K562 (cell line): ENCODE measurements at regions not wholly inside any gene's neighbourhood (a gene's known extent, or its start where the extent isn't known, plus 50 kb on each side); places are given as distances from the start of the nearest gene placed in this dataset.

Source experiments
- ATAC-seq: fragments of 200-7000 bp; cut with Tn5 transposase; 3 replicates; pipeline ENCODE4 v1.9.1; 2020; ENCODE audit warnings: moderate library complexity
- BruUV-seq: library from RNA; stranded (reverse); fragments of 400-500 nt; replicated peaks from 2 replicates; lab custom pipeline; 2021; lab: Mats Ljungman, UMichigan
- CTCF ChIA-PET: fragments of 300-600 bp; formaldehyde crosslinking; extraction: SDS; loops from one replicate; lab custom pipeline; 2021; ENCODE audit warnings: low intra/inter-chr PET ratio; lab: Yijun Ruan, JAX
- POLR2A ChIA-PET: fragments of 300-600, 350-650 bp; sonication (Branson Sonifier 250); formaldehyde crosslinking; extraction: SDS; loops from one replicate; lab custom pipeline; 2021; ENCODE audit warnings: antibody characterized with exemption, inconsistent platforms; lab: Yijun Ruan, JAX
- DNase-seq, 4 experiments: peaks; one replicate each; pipeline versions ENCODE4 v3.0.0 to v3.0.0-alpha.2; 2011 to 2018; ENCODE audit warnings: low spot score in 3 of 4, mixed read lengths in 3 of 4; ENCODE audit errors: extremely low read depth in 1 of 4
- FAIRE-seq: peaks from 2 replicates; lab custom pipeline; 2011; peaks lifted over from hg19 to GRCh38; lab: Jason Lieb, UNC
- H2AFZ ChIP-seq: 2 replicates; pipeline ENCODE4 v1.6.0; 2011; ENCODE audit warnings: low read depth, low read length, control low read depth, inconsistent platforms
- H3K27ac ChIP-seq: fragments of 200-600 bp; 3 replicates; pipeline ENCODE4 v1.8.0; 2011; ENCODE audit warnings: low read depth, mild to moderate bottlenecking, control low read depth, inconsistent platforms, low read length, moderate library complexity, mixed read lengths; ENCODE audit errors: extremely low read depth
- H3K27me3 ChIP-seq, 2 experiments: fragments of 300-600 bp in 1 of 2; 2 replicates in 1 of 2; 3 replicates in 1 of 2; pipeline versions ENCODE4 v1.6.0 to v1.8.0; 2011; ENCODE audit warnings: inconsistent platforms in 2 of 2, low read length in 2 of 2, mild to moderate bottlenecking in 1 of 2, mixed read lengths in 1 of 2, moderate library complexity in 1 of 2; ENCODE audit not compliant: control insufficient read depth in 2 of 2, insufficient read depth in 2 of 2
- H3K36me3 ChIP-seq: fragments of 300-600 bp; 3 replicates; pipeline ENCODE4 v1.8.0; 2011; ENCODE audit warnings: mild to moderate bottlenecking, low read length, inconsistent platforms; ENCODE audit not compliant: control insufficient read depth, insufficient read depth
- H3K4me1 ChIP-seq, 2 experiments: fragments of 200-600 bp in 1 of 2; replicated peaks in 1 of 2; 2 replicates in 1 of 2; 3 replicates in 1 of 2; pipeline versions ENCODE4 v1.5.1 to v1.8.0; 2011; ENCODE audit warnings: inconsistent platforms in 2 of 2, low read length in 2 of 2, mild to moderate bottlenecking in 1 of 2, mixed read lengths in 1 of 2, moderate library complexity in 1 of 2; ENCODE audit not compliant: control insufficient read depth in 2 of 2, insufficient read depth in 2 of 2
- H3K4me2 ChIP-seq: 2 replicates; pipeline ENCODE4 v1.6.1; 2011; ENCODE audit warnings: low read length, control low read depth, inconsistent platforms, mixed read lengths; ENCODE audit not compliant: insufficient read depth
- H3K4me3 ChIP-seq: fragments of 200-600 bp; sonication (generic), shearing (Covaris generic); 2 replicates; pipeline ENCODE4 v1.5.1; 2016; ENCODE audit warnings: control low read depth, inconsistent platforms
- H3K79me2 ChIP-seq: fragments of 200-600 bp; 3 replicates; pipeline ENCODE4 v1.8.0; 2011; ENCODE audit warnings: low read length, inconsistent platforms; ENCODE audit not compliant: control insufficient read depth, insufficient read depth
- H3K9ac ChIP-seq, 2 experiments: 2 replicates each; pipeline versions ENCODE4 v1.6.0 to v1.6.1; 2011; ENCODE audit warnings: low read depth in 2 of 2, low read length in 2 of 2, control low read depth in 1 of 2, inconsistent platforms in 1 of 2, mild to moderate bottlenecking in 1 of 2, mixed read lengths in 1 of 2; ENCODE audit not compliant: insufficient read depth in 1 of 2
- H3K9me1 ChIP-seq: one replicate; pipeline ENCODE4 v1.6.0; 2011; ENCODE audit warnings: inconsistent platforms, mild to moderate bottlenecking, low read length, moderate library complexity; ENCODE audit not compliant: control insufficient read depth, insufficient read depth
- H3K9me3 ChIP-seq: replicated peaks from 2 replicates; pipeline ENCODE4 v1.5.1; 2011; ENCODE audit warnings: low read depth, low read length, inconsistent platforms; ENCODE audit not compliant: control insufficient read depth, insufficient read depth
- H4K20me1 ChIP-seq: replicated peaks from 2 replicates; pipeline ENCODE4 v1.6.1; 2011; ENCODE audit warnings: low read length, inconsistent platforms, mixed read lengths; ENCODE audit not compliant: control insufficient read depth, insufficient read depth
- C11orf30 ChIP-seq: fragments of 450-650 bp; IDR thresholded peaks from 2 replicates; pipeline ENCODE4 v1.6.1; 2016; ENCODE audit warnings: low read depth, mild to moderate bottlenecking
- CAMTA2 ChIP-seq: fragments of 250-450 bp; sonication (Bioruptor Pico); conservative IDR thresholded peaks from 2 replicates; pipeline ENCODE4 v1.5.1; 2022
- HNRNPLL ChIP-seq: fragments of 200-400 bp; formaldehyde crosslinking; IDR thresholded peaks from 2 replicates; pipeline ENCODE4 v1.6.1; 2017; ENCODE audit warnings: low read length, low read depth, mild to moderate bottlenecking; ENCODE audit not compliant: poor library complexity, severe bottlenecking
- JUND ChIP-seq, 2 experiments: IDR thresholded peaks; 2 replicates in 1 of 2; 3 replicates in 1 of 2; pipeline ENCODE4 v1.6.1; 2011; ENCODE audit warnings: borderline replicate concordance in 2 of 2, low read depth in 2 of 2, low read length in 2 of 2, improper control_type of control experiment in 1 of 2, missing biosample characterization in 1 of 2, missing genetic modification characterization in 1 of 2, missing genetic modification reagents in 1 of 2
- MECOM ChIP-seq: fragments of 250-450 bp; sonication (Bioruptor Pico); IDR thresholded peaks from 2 replicates; pipeline ENCODE4 v1.8.0; 2022; ENCODE audit warnings: inconsistent platforms
- MXI1 ChIP-seq: IDR thresholded peaks from 2 replicates; pipeline ENCODE4 v1.6.1; 2011; ENCODE audit warnings: low read depth, mild to moderate bottlenecking, improper control_type of control experiment, low read length
- RBM22 ChIP-seq: fragments of 200-400 bp; formaldehyde crosslinking; IDR thresholded peaks from 2 replicates; pipeline ENCODE4 v1.6.1; 2018; ENCODE audit warnings: low read length, low read depth; ENCODE audit not compliant: poor library complexity, severe bottlenecking
- SAP30 ChIP-seq: fragments of 200-600 bp; sonication (generic); IDR thresholded peaks from 2 replicates; pipeline ENCODE4 v1.6.1; 2012; ENCODE audit warnings: borderline replicate concordance, low read depth, mild to moderate bottlenecking, moderate library complexity, low read length, control low read depth, inconsistent platforms; ENCODE audit not compliant: insufficient read depth, poor library complexity, severe bottlenecking
- SETDB1 ChIP-seq: IDR thresholded peaks from one replicate; pipeline ENCODE4 v1.6.1; 2012; ENCODE audit warnings: low read length, control low read depth, inconsistent platforms
- SMAD3 ChIP-seq: fragments of 450-650 bp; formaldehyde crosslinking; conservative IDR thresholded peaks from 2 replicates; pipeline ENCODE4 v1.4.0; 2020; ENCODE audit warnings: mild to moderate bottlenecking
- TAL1 ChIP-seq: fragments of 450-650 bp; IDR thresholded peaks from 2 replicates; pipeline ENCODE4 v1.6.1; 2016; ENCODE audit warnings: mild to moderate bottlenecking
- ZFX ChIP-seq: sonication (generic); formaldehyde crosslinking; IDR thresholded peaks from 2 replicates; pipeline ENCODE4 v1.8.0; 2022; ENCODE audit warnings: mild to moderate bottlenecking, missing genetic modification reagents, moderate library complexity
- ZSCAN29 ChIP-seq: fragments of 450-650 bp; IDR thresholded peaks from 2 replicates; pipeline ENCODE4 v1.6.1; 2017
- WGBS: fragments of 100-300 bp; shearing (Covaris generic); methylation state at CpG from one replicate; pipeline ENCODE4 v1.1.6; 2016; ENCODE audit warnings: low coverage, mixed read lengths; ENCODE audit not compliant: insufficient coverage; ENCODE audit errors: missing lambda C conversion rate; 5-methylcytosine and 5-hydroxymethylcytosine counted together
- in situ Hi-C: fragments of 300-500 bp; cut with MboI; formaldehyde crosslinking; loops from 4 replicates; pipeline ENCODE4 v1.15.0; 2018; ENCODE audit warnings: inconsistent platforms, mixed read lengths
- intact Hi-C: fragments of 100-400 bp; cut with micrococcal nuclease; formaldehyde crosslinking; loops from 2 replicates; pipeline ENCODE4 v1.14.2; 2022
- TF ChIP-seq, protein P1 (sequence below): sonication (generic); formaldehyde crosslinking; IDR thresholded peaks from 2 replicates; pipeline ENCODE4 v1.8.0; 2022; ENCODE audit warnings: missing genetic modification reagents, mild to moderate bottlenecking, moderate library complexity, borderline replicate concordance
- TF ChIP-seq, protein P2 (sequence below): sonication (generic); formaldehyde crosslinking; IDR thresholded peaks from 2 replicates; pipeline ENCODE4 v1.8.0; 2022; ENCODE audit warnings: mild to moderate bottlenecking, low read depth, missing genetic modification reagents
- TF ChIP-seq, protein P3 (sequence below): fragments of 250-450 bp; sonication (Bioruptor Pico); IDR thresholded peaks from 2 replicates; pipeline ENCODE4 v1.4.0; 2020; ENCODE audit warnings: borderline replicate concordance

DNA sequence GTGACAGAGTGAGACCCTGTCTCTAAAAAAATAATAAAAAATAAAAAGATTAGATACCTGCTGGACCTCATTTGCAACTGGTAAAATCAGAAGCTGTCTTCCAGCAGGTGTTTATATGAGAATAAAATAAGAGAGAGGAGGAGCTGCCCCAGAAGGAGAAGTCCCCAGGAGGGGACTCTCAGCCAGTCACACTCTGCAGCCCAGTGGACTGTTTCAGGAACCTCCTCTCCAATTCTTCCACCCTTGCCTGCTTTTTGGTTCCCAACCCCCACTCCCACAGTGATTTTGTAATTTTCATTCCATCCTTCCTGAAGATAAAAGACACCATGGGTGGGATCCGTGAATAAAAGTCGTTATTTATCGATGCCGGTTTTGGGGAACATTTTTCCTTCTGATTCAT, 56.9 kb upstream of the TSHZ3 start:
- no peaks in the 10 kb centered on the region for H3K36me3 ChIP-seq
- no peaks in the 10 kb centered on the region for H3K27me3 ChIP-seq
- FAIRE-seq (no peak), DNase-seq (no peak), ATAC-seq (no peak)
- no peaks in the 10 kb centered on the region for H3K79me2 ChIP-seq
- no TSS peak for BruUV-seq
- H3K4me1 ChIP-seq = no peaks in the 10 kb centered on the region
- H4K20me1 ChIP-seq = no peaks in the 10 kb centered on the region
- CTCF ChIA-PET = no interaction called here
- H3K9me3 ChIP-seq = no peaks in the 10 kb centered on the region
- no peak overlapping the region for H3K4me2 ChIP-seq
- no peak overlapping the region for H3K9ac ChIP-seq
- in situ Hi-C loops = no loop called here
- no peak overlapping the region for H3K4me3 ChIP-seq
- WGBS = 5% methylated on average over 4 of the region's 4 CpGs
- no peaks in the 10 kb centered on the region for H3K9me1 ChIP-seq
- TF ChIP-seq RBM22 (no peak), SAP30 (no peak), ZSCAN29 (no peak), TAL1 (no peak), CAMTA2 (no peak), MXI1 (no peak), JUND (IDR thresholded peaks at IDR 0.05; ENCODE audit: borderline replicate concordance, low read depth, low read length) (no peak), JUND (tag; IDR thresholded peaks at IDR 0.05; ENCODE audit: borderline replicate concordance, low read depth, low read length) (no peak), SETDB1 (no peak), HNRNPLL (no peak), SMAD3 (CRISPR knock-in tag) (no peak), C11orf30 (no peak), ZFX (CRISPR knock-in tag) (no peak), MECOM (CRISPR knock-in tag) (no peak)
- TF ChIP-seq, protein P1, sequence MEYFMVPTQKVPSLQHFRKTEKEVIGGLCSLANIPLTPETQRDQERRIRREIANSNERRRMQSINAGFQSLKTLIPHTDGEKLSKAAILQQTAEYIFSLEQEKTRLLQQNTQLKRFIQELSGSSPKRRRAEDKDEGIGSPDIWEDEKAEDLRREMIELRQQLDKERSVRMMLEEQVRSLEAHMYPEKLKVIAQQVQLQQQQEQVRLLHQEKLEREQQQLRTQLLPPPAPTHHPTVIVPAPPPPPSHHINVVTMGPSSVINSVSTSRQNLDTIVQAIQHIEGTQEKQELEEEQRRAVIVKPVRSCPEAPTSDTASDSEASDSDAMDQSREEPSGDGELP (CRISPR knock-in tag) = no peak
- TF ChIP-seq, protein P2, sequence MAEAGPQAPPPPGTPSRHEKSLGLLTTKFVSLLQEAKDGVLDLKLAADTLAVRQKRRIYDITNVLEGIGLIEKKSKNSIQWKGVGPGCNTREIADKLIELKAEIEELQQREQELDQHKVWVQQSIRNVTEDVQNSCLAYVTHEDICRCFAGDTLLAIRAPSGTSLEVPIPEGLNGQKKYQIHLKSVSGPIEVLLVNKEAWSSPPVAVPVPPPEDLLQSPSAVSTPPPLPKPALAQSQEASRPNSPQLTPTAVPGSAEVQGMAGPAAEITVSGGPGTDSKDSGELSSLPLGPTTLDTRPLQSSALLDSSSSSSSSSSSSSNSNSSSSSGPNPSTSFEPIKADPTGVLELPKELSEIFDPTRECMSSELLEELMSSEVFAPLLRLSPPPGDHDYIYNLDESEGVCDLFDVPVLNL (CRISPR knock-in tag) = no peak
- TF ChIP-seq, protein P3, sequence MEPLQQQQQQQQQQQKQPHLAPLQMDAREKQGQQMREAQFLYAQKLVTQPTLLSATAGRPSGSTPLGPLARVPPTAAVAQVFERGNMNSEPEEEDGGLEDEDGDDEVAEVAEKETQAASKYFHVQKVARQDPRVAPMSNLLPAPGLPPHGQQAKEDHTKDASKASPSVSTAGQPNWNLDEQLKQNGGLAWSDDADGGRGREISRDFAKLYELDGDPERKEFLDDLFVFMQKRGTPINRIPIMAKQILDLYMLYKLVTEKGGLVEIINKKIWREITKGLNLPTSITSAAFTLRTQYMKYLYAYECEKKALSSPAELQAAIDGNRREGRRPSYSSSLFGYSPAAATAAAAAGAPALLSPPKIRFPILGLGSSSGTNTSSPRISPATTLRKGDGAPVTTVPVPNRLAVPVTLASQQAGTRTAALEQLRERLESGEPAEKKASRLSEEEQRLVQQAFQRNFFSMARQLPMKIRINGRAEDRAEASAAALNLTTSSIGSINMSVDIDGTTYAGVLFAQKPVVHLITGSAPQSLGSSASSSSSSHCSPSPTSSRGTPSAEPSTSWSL (CRISPR knock-in tag) = no peak
- H2AFZ ChIP-seq = no peak overlapping the region
- intact Hi-C loops = no loop called here
- POLR2A ChIA-PET = no interaction called here
- H3K27ac ChIP-seq = no peak overlapping the region
